GM12865 (cell line): ENCODE measurements at regions not wholly inside any gene's neighbourhood (a gene's known extent, or its start where the extent isn't known, plus 50 kb on each side); places are given as distances from the start of the nearest gene placed in this dataset.

Source experiments
- DNase-seq: peaks from one replicate; pipeline ENCODE4 v3.0.0; 2010; ENCODE audit warnings: low read depth
- H3K4me3 ChIP-seq: 2 replicates; pipeline ENCODE4 v1.5.1; 2011; ENCODE audit warnings: mild to moderate bottlenecking, low read depth, low read length, control low read depth
- CTCF ChIP-seq: IDR thresholded peaks from 2 replicates; pipeline ENCODE4 v1.5.1; 2011; ENCODE audit warnings: low read length, control low read depth, low read depth, inconsistent platforms; ENCODE audit not compliant: insufficient read depth; ENCODE audit errors: missing control alignments

- no peak for TF ChIP-seq CTCF
- no peak overlapping the region for H3K4me3 ChIP-seq
- no peak for DNase-seq
These were observed 119.8 kb downstream of the NEDD1 start for GRCh38 chr12:97026901-97027300.

- no peak overlapping the region for H3K4me3 ChIP-seq
- no peak for DNase-seq
These were observed 120.4 kb downstream of the NEDD1 start for GRCh38 chr12:97027482-97027881.

GRCh38 chr12:97038131-97038530 is 131.1 kb downstream of the NEDD1 start:
- no peak for TF ChIP-seq CTCF
- no peak overlapping the region for H3K4me3 ChIP-seq
- DNase-seq, result no peak

More at GRCh38 chr12:97027482-97027881, 120.4 kb downstream of the NEDD1 start:
- TF ChIP-seq CTCF, result no peak

GRCh38 chr12:97038834-97039233 is 131.8 kb downstream of the NEDD1 start:
- H3K4me3 ChIP-seq, result no peak overlapping the region
- no peak for TF ChIP-seq CTCF
- DNase-seq, result no peak

- no peak overlapping the region for H3K4me3 ChIP-seq
- TF ChIP-seq CTCF, result no peak
- no peak for DNase-seq
These were observed 139.8 kb downstream of the NEDD1 start for GRCh38 chr12:97046901-97047300.

GRCh38 chr12:97047361-97047760 is 140.3 kb downstream of the NEDD1 start:
- no peak for DNase-seq
- H3K4me3 ChIP-seq, result no peak overlapping the region
- TF ChIP-seq CTCF, result no peak

GRCh38 chr12:97048421-97049035 is 141.5 kb downstream of the NEDD1 start:
- TF ChIP-seq CTCF, result no peak
- peak overlapping the region; percentile 21; the same call in 1 of the 2 replicates for H3K4me3 ChIP-seq
- peak; percentile 51 for DNase-seq
